HG03521 (cell line): ENCODE measurements at regions not wholly inside any gene's neighbourhood (a gene's known extent, or its start where the extent isn't known, plus 50 kb on each side); places are given as distances from the start of the nearest gene placed in this dataset.

Source experiments
- ATAC-seq: cut with Tn5 transposase; IDR thresholded peaks from one replicate; pipeline ENCODE4 v1.9.1; 2021; ENCODE audit warnings: mild to moderate bottlenecking, moderate library complexity; ENCODE audit not compliant: unreplicated experiment

DNA sequence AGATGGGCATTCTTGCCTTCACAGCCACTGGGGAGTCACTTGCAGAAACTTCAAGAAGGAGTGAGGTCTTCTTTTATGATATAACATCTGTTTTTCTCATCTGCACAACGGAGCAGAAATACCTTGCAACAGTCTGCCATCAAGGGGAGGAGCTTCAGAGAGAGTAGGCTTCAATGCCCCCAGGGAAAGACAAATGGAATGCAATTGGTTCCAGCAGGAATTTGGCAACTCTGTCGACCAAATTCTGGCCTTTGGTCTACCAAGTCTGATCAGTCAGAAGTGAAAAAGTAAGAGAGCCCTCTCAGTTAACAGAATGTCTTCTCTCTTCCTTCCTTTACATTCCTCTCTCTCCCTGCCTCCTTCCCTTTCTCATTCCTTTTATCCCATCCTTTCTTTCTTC lies 229.3 kb downstream of the IDS start:
- ATAC-seq: no peak

DNA sequence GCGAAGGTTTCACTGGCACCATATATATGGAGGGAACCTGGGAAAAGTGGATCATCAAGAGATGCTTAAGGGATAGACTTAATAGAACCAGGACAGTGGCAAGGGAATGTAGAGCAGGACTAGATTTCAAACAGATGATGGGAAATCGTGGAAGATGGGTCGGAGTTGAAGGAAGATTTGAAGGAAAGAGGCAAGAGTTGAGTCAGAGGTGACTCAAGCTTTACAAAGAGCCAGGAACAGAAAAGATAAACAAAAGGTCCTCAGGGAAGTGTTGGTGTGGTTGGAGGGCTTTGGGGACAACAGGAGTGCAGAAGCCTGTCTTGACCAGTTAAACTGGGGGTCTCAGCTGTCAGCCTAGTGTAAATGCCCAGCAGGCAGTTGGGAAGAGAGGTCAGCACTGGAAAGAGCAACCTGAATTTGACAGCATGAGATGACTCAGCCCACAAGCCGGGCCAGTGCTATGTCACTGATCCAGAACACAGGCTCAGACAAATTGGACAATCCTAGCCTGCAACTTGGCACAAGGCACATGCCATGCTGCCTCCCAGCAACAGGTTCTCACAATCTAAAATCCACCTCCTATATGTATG lies 230.5 kb downstream of the IDS start:
- ATAC-seq: no peak

GRCh38 chrX:149272690-149273463 lies 232.2 kb downstream of the IDS start:
- no peak for ATAC-seq

DNA sequence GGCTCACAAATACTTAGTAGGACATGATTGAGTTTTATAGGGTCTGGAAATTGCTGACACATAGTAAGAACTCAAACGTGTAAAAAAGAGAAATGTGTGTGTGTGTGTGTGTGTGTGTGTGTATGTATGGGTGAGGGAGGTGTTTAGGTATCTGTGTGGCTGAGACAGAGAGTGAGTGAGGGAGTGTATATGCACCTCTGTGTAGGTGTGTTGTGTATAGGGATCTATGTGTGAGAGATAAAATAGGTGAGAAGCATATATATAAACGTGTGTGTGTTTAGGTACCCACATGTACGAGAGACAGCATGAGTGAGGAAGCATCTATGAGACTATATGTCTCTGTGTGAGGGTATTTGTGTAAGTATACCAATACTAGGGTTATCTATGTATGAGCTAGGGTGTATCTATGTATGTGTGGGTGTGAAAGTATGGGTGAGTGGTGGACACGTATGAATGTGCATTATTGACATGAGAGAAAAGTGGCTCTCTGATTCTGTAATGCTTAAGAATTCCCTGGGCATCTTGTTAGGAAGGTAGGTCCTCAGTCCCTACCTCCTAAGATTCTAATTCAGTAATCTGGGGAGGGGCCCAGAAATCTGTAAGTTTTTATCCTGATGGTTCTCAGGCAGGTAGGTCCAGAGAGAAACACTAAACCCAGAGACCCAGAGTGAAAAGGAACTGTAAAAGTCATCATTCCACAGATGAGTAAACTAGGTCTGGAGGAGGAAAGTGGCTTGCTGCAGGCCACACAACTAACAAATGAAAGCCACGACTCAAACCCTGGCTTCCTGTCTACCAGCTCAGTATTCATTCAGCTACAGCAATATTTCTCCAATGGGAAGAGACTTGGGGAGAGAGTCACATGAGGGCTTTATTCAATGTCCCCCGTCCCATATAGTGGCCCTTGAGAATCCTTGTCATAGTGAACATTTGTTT lies 237.0 kb downstream of the IDS start:
- ATAC-seq: no peak

GRCh38 chrX:149262086-149262485 lies 243.0 kb downstream of the IDS start:
- ATAC-seq: no peak

DNA sequence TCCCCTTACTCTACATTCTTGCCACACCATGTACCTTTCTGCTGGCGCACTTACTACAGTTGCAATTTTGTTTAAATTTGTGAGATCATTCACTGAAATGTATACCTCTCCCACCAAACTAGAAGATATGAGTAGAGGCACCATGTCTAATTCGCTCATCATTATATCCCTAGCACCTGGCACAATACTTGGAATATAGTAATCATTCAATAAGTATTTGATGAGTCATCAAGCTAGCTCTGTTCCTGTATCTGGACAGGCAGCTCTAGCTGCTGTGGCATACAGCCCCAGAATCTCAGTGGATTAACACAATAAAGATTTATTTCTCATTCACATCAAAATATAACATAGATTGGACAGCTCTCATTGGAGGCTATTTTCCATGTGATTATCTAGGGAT lies 245.9 kb downstream of the IDS start:
- ATAC-seq: no peak

DNA sequence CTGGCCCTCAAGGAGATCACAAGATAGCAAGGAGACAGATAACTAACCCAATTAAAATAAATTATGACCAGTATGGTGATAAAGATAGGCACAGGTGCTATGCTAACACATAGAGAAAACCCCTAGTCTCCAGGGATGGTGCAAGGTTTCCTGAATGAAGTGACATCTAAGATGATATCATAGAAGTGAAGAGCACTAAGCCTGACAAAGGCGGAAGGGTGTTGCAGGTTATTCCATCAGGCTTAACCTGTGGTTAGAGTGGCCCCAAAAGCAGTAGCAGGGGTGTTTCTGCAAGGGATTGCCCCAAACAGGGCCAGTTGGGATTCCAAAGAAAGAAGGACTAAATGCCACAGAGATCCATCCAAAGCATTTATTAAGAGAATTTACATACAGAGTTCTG lies 249.2 kb downstream of the IDS start:
- ATAC-seq: no peak

DNA sequence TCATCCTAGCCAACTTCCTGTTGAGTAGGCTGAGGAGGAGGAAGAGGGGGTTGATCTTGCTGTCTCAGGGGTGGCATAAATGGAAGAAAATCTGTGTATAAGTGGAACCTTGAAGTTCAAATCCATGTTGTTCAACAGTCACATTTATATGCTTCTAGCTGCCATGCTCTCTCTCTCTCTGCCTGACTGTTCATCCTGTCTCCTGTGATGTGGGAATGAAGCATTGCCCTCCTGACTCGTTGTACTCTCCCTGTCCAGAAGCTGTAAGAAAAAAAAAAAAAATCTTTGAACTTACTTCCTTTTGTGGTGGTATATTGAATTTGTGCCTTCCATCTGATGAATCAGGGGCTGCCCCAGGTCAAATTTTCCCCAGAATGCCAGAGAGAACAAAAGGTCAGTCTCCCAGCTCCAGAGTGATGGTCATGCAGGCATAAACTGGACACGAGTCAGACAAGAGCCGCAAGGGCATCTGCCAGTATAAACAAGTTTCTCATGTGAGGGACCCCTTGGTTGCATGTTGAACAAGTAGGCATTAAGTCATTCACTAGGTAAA lies 257.0 kb downstream of the IDS start:
- no peak for ATAC-seq

DNA sequence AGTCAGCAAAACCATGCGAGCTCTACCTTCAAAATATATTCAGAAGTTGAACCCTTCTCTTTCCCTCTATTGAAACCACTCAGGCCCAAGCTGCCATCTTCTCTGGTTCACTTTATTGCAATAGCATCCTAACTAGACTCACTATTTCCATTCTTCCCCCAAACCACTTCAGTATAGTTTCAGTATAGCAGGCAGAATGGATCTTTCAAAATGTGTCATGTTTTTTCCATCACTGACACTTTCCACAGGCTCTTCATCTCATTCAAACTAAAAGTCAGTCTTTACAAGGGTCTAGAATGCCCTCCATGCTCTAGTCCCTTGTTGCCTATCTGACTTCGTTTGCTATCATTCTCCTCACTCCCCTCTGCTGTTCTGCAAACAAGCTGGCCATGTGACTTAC lies 274.4 kb downstream of the IDS start:
- ATAC-seq: no peak

DNA sequence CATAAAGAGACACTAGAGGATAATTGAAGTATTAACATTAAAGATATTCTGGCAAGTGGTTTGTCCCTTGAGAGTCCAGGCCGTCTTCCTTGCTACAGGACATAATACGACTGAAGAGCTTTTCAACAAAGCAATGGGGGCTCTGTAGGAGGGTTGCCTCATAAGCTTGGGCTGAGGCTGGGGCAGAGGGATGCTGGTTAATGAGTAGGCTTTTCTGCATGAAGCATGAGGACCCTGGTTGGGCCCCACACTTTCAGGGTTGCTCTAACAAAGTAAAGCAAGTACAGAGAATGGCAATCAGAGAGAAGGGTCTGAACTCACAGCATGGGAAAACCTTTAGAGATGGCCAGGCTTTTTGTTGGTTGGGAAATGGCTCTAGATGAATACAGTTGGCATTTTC lies 281.3 kb downstream of the IDS start:
- ATAC-seq: no peak

- no peak for ATAC-seq
Measured at GRCh38 chrX:149222040-149222439, 283.1 kb downstream of the IDS start.

- no peak for ATAC-seq
Measured at GRCh38 chrX:149221230-149221629, 283.9 kb downstream of the IDS start.

GRCh38 chrX:149213264-149213663 lies 291.8 kb downstream of the IDS start:
- no peak for ATAC-seq

- ATAC-seq: no peak
Measured at GRCh38 chrX:149208307-149208706, 296.8 kb downstream of the IDS start.

DNA sequence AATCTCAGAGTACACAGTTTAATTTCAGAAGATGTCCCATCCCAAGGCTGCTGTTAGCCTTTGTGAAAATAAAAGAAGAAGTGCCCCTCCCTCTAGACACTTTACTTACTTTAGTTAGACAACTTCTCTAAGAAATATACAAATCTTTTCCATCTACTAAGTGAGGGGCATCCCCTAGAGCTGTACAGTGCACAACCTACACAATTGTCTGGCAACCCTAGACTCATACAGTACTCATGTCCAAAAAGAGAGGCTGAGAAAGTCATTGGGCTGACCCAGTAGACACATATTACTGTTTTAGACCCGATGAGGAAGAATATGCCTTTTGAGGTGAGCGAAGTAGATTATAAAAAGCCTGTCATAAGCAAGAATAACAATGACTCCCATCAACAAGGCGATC lies 297.6 kb downstream of the IDS start:
- no peak for ATAC-seq

GRCh38 chrX:149205937-149206336 lies 299.2 kb downstream of the IDS start:
- ATAC-seq: no peak

- no peak for ATAC-seq
Measured at GRCh38 chrX:149205081-149205480, 300.0 kb downstream of the IDS start.

DNA sequence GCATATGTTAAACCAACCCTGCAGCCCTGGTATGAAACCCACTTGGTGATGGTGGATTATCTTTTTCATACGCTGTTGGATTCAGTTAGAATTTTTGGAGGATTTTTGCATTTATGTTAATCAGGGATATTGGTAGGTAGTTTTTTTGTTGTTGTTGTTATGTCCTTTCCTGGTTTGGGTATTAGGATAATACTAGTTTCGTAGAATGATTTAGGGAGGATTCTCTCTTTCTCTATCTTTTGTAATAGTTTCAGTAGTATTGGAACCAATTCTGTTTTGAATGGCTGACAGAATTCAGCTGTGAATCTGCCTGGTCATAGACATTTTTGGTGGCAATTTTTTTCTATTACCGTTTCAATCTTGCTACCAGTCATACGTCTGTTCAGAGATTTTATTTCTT lies 305.4 kb downstream of the IDS start:
- ATAC-seq: no peak

DNA sequence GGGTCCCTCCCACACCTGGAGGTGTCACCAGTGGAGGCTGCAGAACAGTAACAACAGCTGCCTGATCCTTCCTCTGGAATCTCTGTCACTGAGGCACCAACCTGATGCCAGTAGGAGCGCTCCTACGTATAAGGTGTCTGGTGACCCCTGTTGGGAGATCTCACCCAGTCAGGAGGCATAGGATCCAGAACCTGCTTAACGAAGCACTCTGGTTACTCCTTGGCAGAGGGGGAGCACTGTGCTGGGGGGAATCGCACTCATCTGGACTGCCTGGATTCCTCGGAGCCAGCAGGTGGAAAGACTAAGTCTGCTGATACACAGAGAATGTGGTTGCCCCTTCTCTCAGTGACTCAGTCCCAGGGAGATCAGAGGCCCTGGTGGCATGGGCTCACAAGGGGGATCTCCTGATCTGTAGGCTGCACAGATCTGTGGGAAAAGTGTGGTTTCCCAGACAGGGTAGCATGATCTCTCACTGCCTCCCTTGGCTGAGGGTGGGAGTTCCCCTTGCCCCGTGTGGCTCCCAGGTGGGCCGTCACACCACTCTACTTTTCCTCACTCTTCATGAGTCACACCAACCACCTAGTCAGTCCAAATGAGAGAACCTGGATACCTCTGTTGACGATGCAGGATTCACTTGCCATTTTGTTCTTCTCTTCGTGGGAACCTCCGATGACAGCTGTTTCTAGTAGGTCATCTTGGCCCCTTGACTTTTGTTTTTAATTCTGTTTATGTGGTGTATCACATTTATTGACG lies 305.9 kb downstream of the IDS start:
- ATAC-seq: no peak

- no peak for ATAC-seq
Measured at GRCh38 chrX:149185087-149185486, 320.0 kb downstream of the IDS start.
